ENCODE measurements at regions not wholly inside any gene's neighbourhood (a gene's known extent, or its start where the extent isn't known, plus 50 kb on each side); places are given as distances from the start of the nearest gene placed in this dataset.

- no peak overlapping the region for H3K4me3 ChIP-seq (replicated peaks; ENCODE audit: low read depth, low read length)
- no peak for TF ChIP-seq CTCF (IDR thresholded peaks at IDR 0.05; ENCODE audit: low read depth, low read length, missing control alignments)
- DNase-seq (ENCODE audit: extremely low read depth, low read depth) = no peak
These were observed 136.7 kb downstream of the CYLD start for GRCh38 chr16:50878536-50878935.

GRCh38 chr16:50876263-50876662 lies 134.4 kb downstream of the CYLD start:
- no peak for DNase-seq (ENCODE audit: extremely low read depth, low read depth)
- TF ChIP-seq CTCF (IDR thresholded peaks at IDR 0.05; ENCODE audit: low read depth, low read length, missing control alignments) = no peak
- no peak overlapping the region for H3K4me3 ChIP-seq (replicated peaks; ENCODE audit: low read depth, low read length)

GRCh38 chr16:50868577-50868976 lies 126.7 kb downstream of the CYLD start:
- no peak for TF ChIP-seq CTCF (IDR thresholded peaks at IDR 0.05; ENCODE audit: low read depth, low read length, missing control alignments)
- H3K4me3 ChIP-seq (replicated peaks; ENCODE audit: low read depth, low read length) = no peak overlapping the region
- DNase-seq (ENCODE audit: extremely low read depth, low read depth) = no peak

GRCh38 chr16:50866806-50867205 lies 124.9 kb downstream of the CYLD start:
- DNase-seq (ENCODE audit: extremely low read depth, low read depth) = no peak
- H3K4me3 ChIP-seq (replicated peaks; ENCODE audit: low read depth, low read length) = no peak overlapping the region
- TF ChIP-seq CTCF (IDR thresholded peaks at IDR 0.05; ENCODE audit: low read depth, low read length, missing control alignments) = no peak

- no peak overlapping the region for H3K4me3 ChIP-seq (replicated peaks; ENCODE audit: low read depth, low read length)
- no peak for TF ChIP-seq CTCF (IDR thresholded peaks at IDR 0.05; ENCODE audit: low read depth, low read length, missing control alignments)
- no peak for DNase-seq (ENCODE audit: extremely low read depth, low read depth)
These were observed 122.5 kb downstream of the CYLD start for GRCh38 chr16:50864386-50864785.

- H3K4me3 ChIP-seq (replicated peaks; ENCODE audit: low read depth, low read length) = no peak overlapping the region
- no peak for TF ChIP-seq CTCF (IDR thresholded peaks at IDR 0.05; ENCODE audit: low read depth, low read length, missing control alignments)
- DNase-seq (ENCODE audit: extremely low read depth, low read depth) = no peak
These were observed 121.8 kb downstream of the CYLD start for GRCh38 chr16:50863644-50864144.
